NCI-H510A (cell line): ENCODE measurements at regions not wholly inside any gene's neighbourhood (a gene's known extent, or its start where the extent isn't known, plus 50 kb on each side); places are given as distances from the start of the nearest gene placed in this dataset.

Experiments
- DNase-seq: peaks from one replicate; lab custom pipeline; 2025; lab: John Stamatoyannopoulos, UW

DNA sequence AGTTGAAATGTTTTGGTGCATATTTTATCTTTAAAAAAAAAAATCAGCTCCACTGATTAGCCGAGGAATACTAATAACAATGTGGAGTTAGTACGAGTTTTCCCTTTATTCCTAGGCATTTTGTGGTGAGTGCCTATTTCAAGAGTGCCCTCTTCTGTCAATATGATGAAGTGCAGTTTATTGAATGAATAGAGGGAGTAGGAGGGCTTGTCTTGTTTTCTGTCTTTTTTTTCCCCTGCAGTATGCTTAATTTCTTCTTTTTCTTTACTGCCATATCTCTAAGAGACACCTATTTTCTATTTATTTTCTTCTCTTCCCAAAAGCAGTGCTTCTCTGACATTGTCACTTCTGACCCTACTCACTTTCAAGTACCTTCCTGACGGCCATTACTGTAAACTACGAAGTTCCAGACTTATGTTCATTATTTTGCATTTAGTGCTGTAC lies 169.6 kb upstream of the PITX1 start:
- no peak for DNase-seq

DNA sequence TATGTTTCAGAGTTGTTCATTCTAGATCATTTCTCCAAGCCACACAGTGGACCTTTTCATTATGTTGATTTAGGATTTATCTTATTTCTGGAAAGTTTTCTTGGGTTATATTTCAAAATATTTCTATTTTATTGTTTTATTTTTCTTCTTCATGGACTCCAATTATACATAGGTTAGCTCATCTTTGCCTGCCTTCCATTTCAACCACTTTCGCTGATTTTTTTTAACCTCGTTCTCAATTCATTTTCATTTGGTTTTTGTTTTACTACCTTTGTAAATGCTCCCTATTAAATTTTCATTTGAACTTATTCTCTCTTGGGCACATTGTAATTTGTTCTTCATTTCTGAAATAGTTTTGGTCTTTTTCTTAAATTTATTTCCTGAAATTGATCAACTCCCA lies 169.0 kb upstream of the PITX1 start:
- DNase-seq = no peak

DNA sequence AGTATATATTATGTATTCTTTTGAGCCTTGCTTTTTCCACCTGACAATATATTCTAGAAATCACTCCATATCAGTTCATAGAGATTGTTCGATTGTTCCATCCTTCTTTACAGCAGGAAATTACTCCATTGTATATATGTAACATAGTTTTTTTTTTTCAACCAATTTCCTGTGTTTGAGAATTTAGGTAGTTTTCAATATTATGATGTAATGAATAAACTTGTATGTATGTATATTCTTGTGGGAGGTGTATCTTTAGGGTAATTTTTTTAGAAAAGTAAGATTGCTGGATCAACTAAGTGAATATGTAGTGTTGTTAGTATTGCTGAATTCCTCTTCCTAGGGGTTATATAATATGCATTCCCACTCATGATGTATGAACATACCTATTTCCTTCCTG lies 165.9 kb upstream of the PITX1 start:
- no peak for DNase-seq

DNA sequence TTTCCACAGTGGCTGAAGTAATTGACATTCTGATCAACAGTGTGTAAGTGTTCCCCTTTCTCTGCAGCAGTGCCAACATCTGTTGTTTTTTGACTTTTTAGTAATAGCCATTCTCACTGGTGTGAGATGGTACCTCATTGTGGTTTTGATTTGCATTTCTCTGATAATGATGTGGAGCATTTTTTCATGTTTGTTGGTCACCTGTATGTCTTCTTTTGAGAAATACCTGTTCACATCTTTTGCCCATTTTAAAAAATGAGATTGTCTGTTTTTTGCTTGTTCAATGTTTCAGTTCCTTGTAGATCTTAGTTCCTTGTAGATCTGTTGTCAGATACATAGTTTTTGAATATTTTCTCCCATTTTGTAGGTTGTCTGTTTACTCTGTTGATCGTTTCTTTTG lies 162.5 kb upstream of the PITX1 start:
- no peak for DNase-seq

DNA sequence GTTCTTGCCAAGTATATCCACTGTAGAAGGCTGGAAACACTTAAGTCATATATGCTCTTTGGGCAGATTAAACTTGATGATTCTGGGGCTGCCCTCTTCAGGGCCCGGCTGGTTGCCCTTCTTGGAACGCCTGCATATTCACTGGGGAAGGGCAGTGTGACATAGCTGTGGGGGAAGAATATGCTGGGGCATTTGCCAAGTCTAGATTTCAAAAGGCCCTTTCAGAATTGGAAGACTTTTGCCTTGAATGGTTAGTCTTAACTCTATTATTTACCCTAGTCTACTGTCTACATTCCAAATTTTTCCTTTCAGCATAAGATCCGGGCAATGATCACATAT lies 161.2 kb upstream of the PITX1 start:
- DNase-seq = no peak

DNA sequence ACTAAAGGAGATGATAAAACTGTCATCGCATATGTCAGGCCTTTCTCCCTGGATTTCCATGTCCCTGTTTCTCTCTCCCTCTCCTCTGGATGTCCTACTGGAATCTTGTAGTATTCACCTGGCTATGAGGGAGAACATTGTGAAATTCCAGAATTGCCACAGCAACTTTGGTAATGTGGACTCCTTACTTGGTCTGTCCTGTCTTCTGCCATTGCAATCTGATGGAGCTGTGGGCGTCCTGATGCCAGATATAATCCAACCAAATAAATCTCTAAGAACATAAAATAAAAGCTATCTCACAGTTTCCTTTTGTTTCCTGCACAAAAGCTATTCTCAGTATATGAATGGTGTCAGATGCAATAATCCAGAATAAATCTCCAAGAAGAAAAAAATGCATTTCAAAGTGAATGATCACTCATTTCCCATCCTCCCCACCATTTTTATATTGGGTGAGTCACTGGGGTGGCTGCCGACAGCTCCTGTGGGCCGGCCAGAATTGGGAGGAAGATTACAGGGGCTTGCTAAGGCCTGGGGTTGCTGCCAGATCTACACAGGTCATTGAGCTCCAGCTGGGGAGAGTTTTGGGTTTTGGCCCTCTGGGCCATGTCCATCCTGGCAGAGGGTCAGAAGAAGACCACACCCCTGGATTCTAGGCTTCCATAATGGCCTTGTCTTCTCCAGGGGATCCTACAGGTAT lies 160.7 kb upstream of the PITX1 start:
- DNase-seq = no peak

DNA sequence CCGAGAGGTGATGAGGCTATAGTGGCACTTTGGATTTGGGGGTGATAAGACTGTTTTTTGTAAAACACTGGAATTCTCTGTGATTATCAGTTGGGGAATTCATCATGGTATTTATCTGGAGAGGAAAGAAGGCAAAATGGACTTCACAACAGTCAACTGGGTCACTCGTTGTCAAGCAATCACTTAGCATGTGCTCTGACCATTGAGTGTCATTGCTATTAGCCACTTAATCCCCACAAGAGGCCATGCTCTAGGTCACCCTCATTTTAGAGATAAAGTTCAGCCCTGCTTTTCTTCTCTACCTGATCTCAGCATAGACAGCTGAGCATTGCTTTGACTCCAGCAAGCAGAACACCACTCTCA lies 160.1 kb upstream of the PITX1 start:
- no peak for DNase-seq

DNA sequence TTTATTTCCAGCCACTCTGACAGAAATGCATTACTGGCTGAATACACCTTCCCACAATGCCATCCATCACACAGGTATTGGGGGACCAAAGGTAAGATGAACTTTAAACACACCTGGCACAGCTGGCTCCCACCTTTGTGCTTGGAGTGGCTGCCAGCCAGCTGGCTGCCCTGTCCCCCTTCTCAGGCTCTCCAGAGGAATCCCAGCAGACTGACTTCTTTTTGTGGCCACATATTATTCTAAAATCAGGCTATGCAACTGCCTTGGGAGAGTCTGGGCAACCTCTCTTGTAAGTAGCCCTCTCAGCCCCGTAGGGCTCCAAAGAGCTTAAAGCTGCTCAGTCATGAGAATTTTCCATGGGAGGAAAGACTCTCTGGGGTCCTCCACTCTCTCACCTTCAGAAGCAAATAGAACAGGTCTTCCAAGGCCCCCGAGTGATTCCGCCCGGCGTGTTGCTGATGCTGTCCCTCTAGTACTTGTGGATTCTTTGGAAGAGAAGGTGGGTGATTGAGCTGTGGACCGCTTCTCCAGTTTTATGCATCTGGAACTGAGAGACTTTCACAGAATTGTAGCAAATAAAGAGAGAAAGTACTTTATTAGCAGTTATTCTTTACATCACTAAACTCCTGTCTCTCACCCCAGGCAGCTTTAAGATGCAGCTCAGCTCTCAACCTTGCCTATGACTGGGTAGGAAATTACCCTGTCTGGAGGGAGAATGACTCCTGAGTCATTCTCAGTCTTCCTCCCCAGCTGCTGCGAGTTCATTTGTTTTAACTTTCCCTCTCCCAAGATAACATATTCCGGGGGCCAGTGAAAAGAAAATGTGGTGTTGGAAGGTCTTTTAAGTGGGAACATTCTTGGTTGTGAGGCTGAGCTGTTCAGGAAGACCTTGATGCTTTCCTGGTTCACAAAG lies 159.4 kb upstream of the PITX1 start:
- DNase-seq = no peak

DNA sequence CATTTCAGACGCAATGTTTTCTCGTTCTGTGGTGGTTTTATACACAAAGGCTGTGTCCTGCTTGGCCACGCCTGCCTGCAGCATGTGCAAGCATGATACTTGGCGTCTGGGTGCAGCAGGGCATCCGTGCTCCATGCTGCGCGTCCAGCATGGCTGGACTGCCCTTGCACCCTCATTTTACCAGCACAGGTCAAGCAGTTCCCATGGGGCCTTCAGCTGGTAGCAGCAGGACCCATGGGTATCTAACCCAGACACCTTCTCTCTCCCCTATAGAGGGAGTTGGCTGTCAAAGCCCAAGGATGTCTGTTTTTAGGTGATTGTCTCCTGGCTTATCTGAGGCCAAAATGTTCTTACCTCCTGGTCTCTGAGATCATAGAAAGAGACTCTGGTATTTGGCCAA lies 158.3 kb upstream of the PITX1 start:
- DNase-seq = no peak

DNA sequence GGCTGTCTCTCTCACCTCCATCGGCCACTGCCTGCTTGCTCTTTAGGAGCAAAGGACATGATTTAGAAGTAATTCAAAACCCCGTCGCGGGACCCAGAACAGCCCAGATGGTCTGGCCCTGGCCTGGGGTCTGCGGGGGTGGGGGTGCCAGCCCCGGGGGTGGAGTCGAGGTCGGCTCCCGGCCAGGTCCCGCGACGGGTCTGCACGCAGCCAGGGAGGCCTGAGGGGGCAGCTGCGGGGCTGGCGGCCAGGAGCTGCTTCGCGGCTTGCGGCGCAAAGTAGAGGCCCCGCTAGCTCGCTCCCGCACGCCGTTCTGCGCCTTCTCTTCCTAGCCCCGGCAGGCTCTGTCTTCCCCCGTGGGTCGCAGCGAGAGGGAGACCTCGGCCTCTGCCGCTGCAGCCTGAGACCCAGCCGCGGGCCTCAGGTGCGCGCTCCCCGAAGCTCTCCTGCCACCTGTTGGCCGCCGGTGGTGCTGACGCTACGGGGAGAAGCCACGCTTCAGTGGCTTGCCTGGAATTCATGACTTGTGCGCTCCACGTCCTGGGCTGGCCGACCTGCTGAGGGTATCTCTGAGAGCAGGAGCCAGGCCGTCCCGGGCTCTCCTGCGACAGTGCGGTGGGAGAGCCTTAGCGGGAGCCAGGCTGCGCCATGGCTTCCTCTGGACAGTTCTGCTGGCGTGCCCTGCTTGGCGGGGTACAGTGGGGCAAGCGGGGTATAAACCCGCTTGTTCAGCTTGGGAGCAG lies 157.2 kb upstream of the PITX1 start:
- DNase-seq = peak; percentile 76

DNA sequence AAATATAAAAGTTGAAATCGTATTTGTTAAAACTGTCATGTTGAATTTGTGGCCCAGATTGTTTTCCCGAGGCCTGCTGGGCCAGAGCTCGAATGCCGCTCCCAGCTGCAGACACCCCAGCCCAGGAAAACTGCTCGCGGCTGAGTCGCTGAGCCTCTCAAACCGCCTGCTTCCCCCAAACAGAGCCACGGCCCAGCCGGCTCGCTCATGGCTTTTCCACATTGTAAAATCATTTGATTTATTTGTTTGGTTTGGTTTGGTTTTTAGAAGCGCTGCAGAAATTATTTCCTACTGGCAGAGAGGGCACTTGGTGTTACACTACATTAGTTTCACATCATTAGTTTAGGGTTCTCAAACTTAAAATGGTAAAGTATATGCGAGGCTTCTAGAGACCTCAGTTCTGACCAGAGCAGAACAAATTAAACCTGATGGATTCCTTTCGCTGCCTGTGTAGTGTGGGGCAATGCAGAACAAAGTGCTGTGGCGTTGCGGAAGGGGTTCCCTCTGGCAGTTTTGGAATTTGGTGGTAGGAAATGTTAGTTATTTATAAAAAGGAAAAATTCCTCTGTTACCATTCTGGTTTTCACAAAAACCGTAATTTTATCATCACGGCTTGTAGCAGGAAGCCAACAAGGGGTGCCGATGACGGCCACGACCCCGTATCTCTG lies 156.5 kb upstream of the PITX1 start:
- DNase-seq = no peak

DNA sequence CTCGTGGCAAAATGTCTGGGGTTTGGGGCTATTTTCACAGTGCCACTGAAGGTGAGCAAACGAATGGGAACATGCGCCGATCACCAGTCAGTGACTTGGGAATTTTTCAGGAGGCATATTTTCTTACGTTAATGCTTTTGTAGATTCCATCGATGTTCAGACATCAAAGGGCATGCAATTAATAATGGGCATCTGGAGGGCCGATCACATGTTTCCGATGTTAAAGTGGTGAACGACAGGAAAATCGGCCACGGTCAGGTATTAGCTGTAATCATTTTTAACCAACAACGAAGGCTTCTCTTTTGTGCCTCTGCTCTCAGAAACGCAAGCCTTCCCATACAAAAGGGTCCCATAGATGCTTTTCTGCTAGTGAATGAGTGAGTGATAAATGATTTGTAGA lies 155.0 kb upstream of the PITX1 start:
- no peak for DNase-seq

- no peak for DNase-seq
These were observed 154.3 kb upstream of the PITX1 start for GRCh38 chr5:135188233-135188914.

DNA sequence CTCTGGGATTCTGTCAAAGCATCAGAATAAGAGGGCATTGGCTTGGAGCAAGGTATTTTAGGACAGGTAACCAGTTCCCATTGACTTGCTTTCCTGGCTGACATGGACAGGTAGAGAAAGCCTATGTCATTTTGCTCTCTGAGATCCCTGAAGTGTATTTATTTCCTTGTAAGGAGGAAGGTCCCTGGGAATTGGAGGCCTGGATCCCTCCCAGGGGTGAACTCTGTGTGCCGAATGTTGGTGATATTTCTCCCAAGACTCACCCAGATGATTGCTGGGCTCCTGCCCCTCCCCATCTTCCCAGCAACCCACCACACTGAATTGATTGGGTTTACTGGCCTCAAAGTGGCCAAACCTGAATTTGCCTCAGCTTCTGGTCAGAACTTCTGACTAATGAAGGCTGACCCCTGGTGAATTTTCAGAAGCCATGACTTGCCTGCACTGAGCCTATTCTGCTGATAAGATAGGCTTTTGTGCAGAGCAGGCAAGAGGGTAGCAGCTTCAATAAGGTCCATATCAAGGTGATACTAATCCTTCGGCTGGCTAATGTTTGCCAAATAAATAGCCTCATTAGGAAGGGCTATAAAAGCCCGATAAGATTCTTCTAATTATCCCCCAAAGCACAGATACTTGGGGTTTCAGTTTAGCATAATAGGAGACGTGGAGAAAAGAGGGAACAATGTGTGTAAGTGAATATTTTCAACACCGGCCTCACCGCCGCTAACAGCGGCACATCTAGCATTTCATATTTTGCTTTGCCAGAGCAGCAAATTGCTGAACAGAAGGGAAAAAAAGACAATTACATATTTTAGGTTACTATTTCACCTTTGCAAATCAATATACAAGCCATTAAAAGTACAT lies 152.9 kb upstream of the PITX1 start:
- no peak for DNase-seq

DNA sequence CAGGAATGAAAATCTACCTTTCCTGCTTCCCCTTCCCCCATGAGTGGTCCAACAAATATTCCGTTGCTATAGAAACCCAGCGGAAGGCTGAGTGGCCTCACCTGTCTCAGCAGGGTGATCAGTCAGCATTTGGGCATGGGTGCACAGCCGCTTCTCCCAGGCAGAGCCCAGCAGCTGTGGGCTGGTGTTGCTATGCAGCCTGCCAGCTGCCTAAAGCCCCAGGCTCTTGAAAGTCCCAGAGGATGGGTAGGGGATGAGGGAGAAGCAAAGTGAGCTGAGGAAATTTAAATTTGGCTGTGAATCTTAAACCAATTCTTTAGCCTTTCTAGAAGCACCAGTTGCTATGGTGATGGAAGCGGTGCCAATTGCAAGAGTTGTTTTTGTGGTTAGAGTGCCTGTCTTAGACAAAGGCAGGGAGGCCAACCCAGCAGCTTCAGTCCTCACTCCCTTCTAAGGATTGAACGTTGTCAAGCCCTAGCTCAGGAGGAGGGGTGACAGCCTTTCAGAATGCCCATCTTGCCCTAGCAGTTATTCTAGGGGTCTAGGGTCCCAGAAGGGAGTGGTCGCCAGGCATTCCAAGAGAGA lies 151.5 kb upstream of the PITX1 start:
- DNase-seq = no peak

- no peak for DNase-seq
These were observed 150.6 kb upstream of the PITX1 start for GRCh38 chr5:135184646-135185045.

GRCh38 chr5:135183464-135183863 lies 149.4 kb upstream of the PITX1 start:
- DNase-seq = no peak

GRCh38 chr5:135182675-135183074 lies 148.6 kb upstream of the PITX1 start:
- no peak for DNase-seq

DNA sequence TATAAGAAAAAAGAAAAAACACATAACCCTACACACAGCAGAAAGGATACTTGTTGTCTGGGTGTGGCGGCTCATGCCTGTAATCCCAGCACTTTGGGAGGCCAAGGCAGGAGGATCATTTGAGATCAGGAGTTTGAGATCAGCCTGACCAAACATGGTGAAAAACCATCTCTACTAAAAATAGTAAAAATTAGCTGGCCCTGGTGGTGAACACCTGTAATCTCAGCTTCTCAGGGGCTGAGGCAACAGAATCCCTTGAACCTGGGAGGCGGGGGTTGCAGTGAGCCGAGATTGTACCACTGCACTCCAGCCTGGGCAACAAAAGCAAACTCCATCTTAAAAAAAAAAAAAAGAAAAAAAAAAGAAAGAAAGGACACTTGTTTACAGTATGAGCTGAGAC lies 147.6 kb upstream of the PITX1 start:
- DNase-seq = no peak

DNA sequence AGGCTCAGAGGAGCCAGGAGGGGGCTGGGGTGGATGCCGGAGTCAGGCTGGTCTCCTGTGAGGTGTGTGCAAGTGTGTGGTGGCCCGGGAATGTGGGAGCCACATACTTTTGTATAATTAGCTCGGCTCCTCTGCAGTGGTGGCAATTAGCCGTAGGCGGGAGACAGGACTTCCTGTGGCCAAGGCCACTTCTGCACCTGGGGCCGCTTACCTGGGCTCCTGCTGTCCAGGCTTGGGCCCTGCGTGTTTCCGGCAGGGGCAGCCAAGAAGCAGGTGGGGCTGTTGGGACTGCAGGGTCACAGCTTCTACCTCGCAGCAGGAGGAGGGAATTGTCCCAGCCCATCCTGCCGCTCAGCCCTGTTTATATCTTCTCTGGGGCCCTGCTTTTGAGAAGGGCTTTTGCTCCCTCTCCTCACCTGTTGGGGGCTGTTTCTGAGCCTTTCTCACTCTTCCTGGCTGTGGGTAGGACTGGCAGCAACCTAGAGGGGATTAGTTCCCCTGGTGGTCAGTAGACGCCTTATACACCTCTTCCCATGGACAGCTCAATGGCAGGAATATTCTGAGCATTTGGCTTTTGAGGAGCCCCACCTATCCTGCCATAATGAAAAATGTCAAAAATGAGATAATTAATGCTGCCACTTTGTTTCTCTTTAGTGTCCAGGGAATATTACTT lies 145.4 kb upstream of the PITX1 start:
- DNase-seq = peak; percentile 72
